ENCODE measurements at regions not wholly inside any gene's neighbourhood (a gene's known extent, or its start where the extent isn't known, plus 50 kb on each side); places are given as distances from the start of the nearest gene placed in this dataset.

DNA sequence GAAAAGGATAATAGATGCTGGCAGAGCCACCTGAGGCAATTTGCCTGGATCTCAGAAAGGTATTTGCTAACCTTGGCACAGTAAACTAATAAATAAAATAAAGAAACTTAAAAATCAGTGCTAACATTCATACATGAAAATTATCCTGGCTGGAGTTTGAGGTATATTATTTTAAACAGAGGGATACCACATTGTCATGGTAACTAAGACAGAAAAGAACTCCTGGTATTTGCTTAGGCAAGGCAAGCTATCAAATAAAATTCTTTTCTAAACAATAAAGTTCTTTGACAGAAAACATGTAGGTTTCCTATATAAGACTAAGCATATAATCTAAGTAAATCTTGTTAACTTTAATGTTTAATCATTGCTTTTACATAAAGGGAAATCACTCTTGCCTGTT is 218.8 kb downstream of the MAGEB17 start (continued):
- TF ChIP-seq ZNF507 (tag; conservative IDR thresholded peaks at IDR 0.05) = no peak

DNA sequence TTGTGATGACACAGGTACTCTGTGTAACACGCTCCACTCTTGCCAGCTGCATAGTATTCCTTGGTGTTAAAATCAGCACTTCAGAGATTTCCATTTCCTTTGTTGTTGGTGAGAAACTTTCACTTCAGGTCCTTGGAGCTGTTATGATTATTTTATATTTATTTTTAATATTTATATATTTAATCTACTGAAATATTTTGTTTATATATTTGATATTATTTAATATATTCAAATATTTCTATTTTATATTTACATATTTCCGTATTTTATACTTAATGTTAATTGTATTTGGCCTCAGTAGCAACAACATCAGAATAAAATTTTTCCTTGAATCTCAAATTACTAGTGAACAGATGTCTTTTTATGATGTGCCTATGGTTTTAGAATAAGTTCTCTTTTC is 225.3 kb downstream of the MAGEB17 start:
- no peaks in the 10 kb centered on the region for H3K27me3 ChIP-seq (ENCODE audit: control insufficient read depth in 2 of 2, insufficient read depth in 2 of 2, low read length in 2 of 2)
- no peaks in the 10 kb centered on the region for H3K79me2 ChIP-seq (ENCODE audit: control insufficient read depth, insufficient read depth, low read length)
- no peak for DNase-seq (ENCODE audit: extremely low read depth in 1 of 4, low spot score in 3 of 4)
- H4K20me1 ChIP-seq (replicated peaks; ENCODE audit: control insufficient read depth, insufficient read depth, low read length) = no peaks in the 10 kb centered on the region
- ChIA-PET POLR2A (no interaction called here), CTCF (ENCODE audit: low intra/inter-chr PET ratio) (no interaction called here)
- TF ChIP-seq CBX8 (IDR thresholded peaks at IDR 0.05; ENCODE audit: borderline replicate concordance, extremely low read depth, low read depth, low read length, poor library complexity, severe bottlenecking) (no peak), ZNF311 (CRISPR knock-in tag; IDR thresholded peaks at IDR 0.05) (no peak), POLR3G (IDR thresholded peaks at IDR 0.05; ENCODE audit: extremely low read depth, insufficient read length, insufficient replicate concordance) (no peak)
- TF ChIP-seq, protein P1, sequence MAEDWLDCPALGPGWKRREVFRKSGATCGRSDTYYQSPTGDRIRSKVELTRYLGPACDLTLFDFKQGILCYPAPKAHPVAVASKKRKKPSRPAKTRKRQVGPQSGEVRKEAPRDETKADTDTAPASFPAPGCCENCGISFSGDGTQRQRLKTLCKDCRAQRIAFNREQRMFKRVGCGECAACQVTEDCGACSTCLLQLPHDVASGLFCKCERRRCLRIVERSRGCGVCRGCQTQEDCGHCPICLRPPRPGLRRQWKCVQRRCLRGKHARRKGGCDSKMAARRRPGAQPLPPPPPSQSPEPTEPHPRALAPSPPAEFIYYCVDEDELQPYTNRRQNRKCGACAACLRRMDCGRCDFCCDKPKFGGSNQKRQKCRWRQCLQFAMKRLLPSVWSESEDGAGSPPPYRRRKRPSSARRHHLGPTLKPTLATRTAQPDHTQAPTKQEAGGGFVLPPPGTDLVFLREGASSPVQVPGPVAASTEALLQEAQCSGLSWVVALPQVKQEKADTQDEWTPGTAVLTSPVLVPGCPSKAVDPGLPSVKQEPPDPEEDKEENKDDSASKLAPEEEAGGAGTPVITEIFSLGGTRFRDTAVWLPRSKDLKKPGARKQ (CRISPR knock-in tag; IDR thresholded peaks at IDR 0.05) = no peak
- WGBS (ENCODE audit: insufficient coverage, low coverage, missing lambda C conversion rate) = 0% methylated on average over 2 of the region's 2 CpGs
- BruUV-seq (replicated peaks) = no TSS peak
- intact Hi-C loops (cut with micrococcal nuclease) (no loop called here), in situ Hi-C loops (cut with MboI) (no loop called here)
- no peak for FAIRE-seq
- no peak overlapping the region for H3K27ac ChIP-seq (ENCODE audit: extremely low read depth, low read depth, low read length)
- ATAC-seq = no peak
- no peaks in the 10 kb centered on the region for H3K4me1 ChIP-seq (replicated peaks in 1 of 2; ENCODE audit: control insufficient read depth in 2 of 2, insufficient read depth in 2 of 2, low read length in 2 of 2)
- H3K9me1 ChIP-seq (ENCODE audit: control insufficient read depth, insufficient read depth, low read length) = no peaks in the 10 kb centered on the region
- H3K4me2 ChIP-seq (ENCODE audit: insufficient read depth, low read length) = no peak overlapping the region
- H3K36me3 ChIP-seq (ENCODE audit: control insufficient read depth, insufficient read depth, low read length) = no peaks in the 10 kb centered on the region
- no peak overlapping the region for H3K9ac ChIP-seq (ENCODE audit: insufficient read depth in 1 of 2, low read depth in 2 of 2, low read length in 2 of 2)
- no peak overlapping the region for H3K4me3 ChIP-seq
- H3K9me3 ChIP-seq (replicated peaks; ENCODE audit: control insufficient read depth, insufficient read depth, low read depth, low read length) = no peaks in the 10 kb centered on the region
- no peak overlapping the region for H2AFZ ChIP-seq (ENCODE audit: low read depth, low read length)
